ENCODE measurements at regions not wholly inside any gene's neighbourhood (a gene's known extent, or its start where the extent isn't known, plus 50 kb on each side); places are given as distances from the start of the nearest gene placed in this dataset.

DNA sequence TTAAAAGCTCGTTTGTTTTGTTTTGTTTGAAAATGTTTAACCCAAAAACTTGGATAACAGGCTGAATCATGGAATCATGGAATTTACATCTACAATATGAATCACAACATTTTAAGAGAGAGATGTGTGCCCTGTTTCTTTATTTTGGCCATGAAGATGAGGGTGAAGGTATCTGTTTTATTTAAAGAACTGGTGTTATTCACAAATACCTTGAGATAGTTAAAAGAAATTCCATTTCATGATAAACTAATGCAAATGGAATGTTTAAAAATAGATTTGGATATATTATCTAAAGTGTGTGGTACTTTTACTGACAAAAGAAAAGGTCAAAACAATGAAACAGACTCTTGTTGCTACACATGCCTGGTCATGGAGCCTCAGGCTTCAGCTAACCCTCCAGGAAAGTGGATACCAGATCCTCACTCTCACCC lies 486.0 kb upstream of the CFAP20DC start:
- Histone ChIP-seq H3K27ac (ENCODE audit: low read depth in 1 of 3, low read length in 2 of 3) (no peak overlapping the region), H3K36me3 (ENCODE audit: control insufficient read depth in 3 of 3, insufficient read depth in 2 of 3, low read depth in 1 of 3, low read length in 3 of 3) (no peaks in the 10 kb centered on the region), H3K4me1 (ENCODE audit: control insufficient read depth in 3 of 3, insufficient read depth in 2 of 3, low read depth in 1 of 3, low read length in 2 of 3) (no peaks in the 10 kb centered on the region), H3K9me3 (ENCODE audit: control insufficient read depth in 2 of 2, insufficient read depth in 1 of 2, low read depth in 1 of 2, low read length in 1 of 2) (no peaks in the 10 kb centered on the region), H3K4me3 (ENCODE audit: low read depth in 1 of 3, low read length in 3 of 3) (no peak overlapping the region), H3K27me3 (ENCODE audit: control insufficient read depth in 3 of 3, insufficient read depth in 3 of 3, low read length in 3 of 3) (no peaks in the 10 kb centered on the region)
- WGBS, 3 donors = 14 to 34% (median 16%) methylated on average over 1 of the region's 1 CpG
- FAIRE-seq (no peak), DNase-seq (no peak)

DNA sequence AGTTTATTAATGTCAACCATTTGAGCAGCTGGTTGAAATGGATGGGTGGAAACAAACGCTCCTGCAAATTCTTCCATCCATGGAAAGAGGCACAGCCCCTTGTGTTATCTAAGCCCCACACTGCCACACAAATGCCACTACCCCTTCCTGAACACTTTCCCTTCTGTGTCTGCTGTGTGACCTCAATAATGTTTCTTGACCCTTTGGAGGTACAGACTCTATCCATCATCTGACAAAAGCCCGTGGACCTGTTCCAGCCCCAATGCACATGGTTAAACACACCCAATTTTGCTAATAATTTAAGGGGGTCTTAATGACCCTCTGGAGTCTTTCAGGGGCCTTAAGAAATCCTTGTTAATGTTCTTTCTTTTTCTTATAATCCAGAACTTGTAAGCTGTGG lies 482.2 kb upstream of the CFAP20DC start:
- Histone ChIP-seq H3K4me3 (ENCODE audit: low read depth in 1 of 3, low read length in 3 of 3) (no peak overlapping the region), H3K27me3 (ENCODE audit: control insufficient read depth in 3 of 3, insufficient read depth in 3 of 3, low read length in 3 of 3) (peaks cover 0 to 3% (median 0%) of the 10 kb centered on the region in 3 donors), H3K36me3 (ENCODE audit: control insufficient read depth in 3 of 3, insufficient read depth in 2 of 3, low read depth in 1 of 3, low read length in 3 of 3) (no peaks in the 10 kb centered on the region), H3K9me3 (ENCODE audit: control insufficient read depth in 2 of 2, insufficient read depth in 1 of 2, low read depth in 1 of 2, low read length in 1 of 2) (no peaks in the 10 kb centered on the region), H3K4me1 (ENCODE audit: control insufficient read depth in 3 of 3, insufficient read depth in 2 of 3, low read depth in 1 of 3, low read length in 2 of 3) (no peaks in the 10 kb centered on the region), H3K27ac (ENCODE audit: low read depth in 1 of 3, low read length in 2 of 3) (no peak overlapping the region)
- FAIRE-seq = no peak
- WGBS, 3 donors = 68 to 87% (median 79%) methylated on average over 2 of the region's 2 CpGs
- no peak for DNase-seq

- 26 to 52% (median 33%) methylated on average over 3 of the region's 3 CpGs for WGBS, 3 donors
- Histone ChIP-seq H3K27ac (ENCODE audit: low read depth in 1 of 3, low read length in 2 of 3) (no peak overlapping the region), H3K4me3 (ENCODE audit: low read depth in 1 of 3, low read length in 3 of 3) (no peak overlapping the region), H3K36me3 (ENCODE audit: control insufficient read depth in 3 of 3, insufficient read depth in 2 of 3, low read depth in 1 of 3, low read length in 3 of 3) (no peaks in the 10 kb centered on the region), H3K27me3 (ENCODE audit: control insufficient read depth in 3 of 3, insufficient read depth in 3 of 3, low read length in 3 of 3) (peaks cover 0 to 3% (median 0%) of the 10 kb centered on the region in 3 donors), H3K4me1 (ENCODE audit: control insufficient read depth in 3 of 3, insufficient read depth in 2 of 3, low read depth in 1 of 3, low read length in 2 of 3) (no peaks in the 10 kb centered on the region), H3K9me3 (ENCODE audit: control insufficient read depth in 2 of 2, insufficient read depth in 1 of 2, low read depth in 1 of 2, low read length in 1 of 2) (no peaks in the 10 kb centered on the region)
- DNase-seq (no peak), FAIRE-seq (no peak)
Measured at GRCh38 chr3:59531066-59531745, 481.4 kb upstream of the CFAP20DC start.

DNA sequence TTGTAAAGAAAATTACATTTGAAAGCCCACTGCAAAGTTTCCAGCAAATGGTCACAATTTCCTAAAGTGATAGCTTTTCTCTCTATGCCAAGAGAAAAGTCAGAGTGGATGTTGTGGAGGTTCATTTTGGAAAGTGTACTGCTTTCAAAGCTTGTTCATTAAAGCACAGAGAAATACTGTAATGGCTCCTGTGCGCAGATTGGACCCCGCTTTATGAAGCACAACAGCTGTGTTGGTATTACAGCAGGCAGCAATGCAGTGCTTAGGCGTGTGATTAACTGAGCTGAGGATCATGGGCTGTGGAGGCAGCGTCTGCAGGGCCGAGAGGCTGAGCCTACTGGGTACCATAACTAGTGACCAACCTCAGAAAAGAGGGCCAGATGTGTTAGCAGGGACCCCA lies 478.4 kb upstream of the CFAP20DC start:
- no peak overlapping the region for H3K4me3 ChIP-seq (ENCODE audit: low read depth in 1 of 3, low read length in 3 of 3)
- no peaks in the 10 kb centered on the region for H3K4me1 ChIP-seq (ENCODE audit: control insufficient read depth in 3 of 3, insufficient read depth in 2 of 3, low read depth in 1 of 3, low read length in 2 of 3)
- no peak for FAIRE-seq
- DNase-seq = no peak
- 83 to 89% (median 86%) methylated on average over 5 of the region's 5 CpGs for WGBS, 3 donors
- H3K27me3 ChIP-seq (ENCODE audit: control insufficient read depth in 3 of 3, insufficient read depth in 3 of 3, low read length in 3 of 3) = peaks cover 0 to 8% (median 0%) of the 10 kb centered on the region in 3 donors
- no peak overlapping the region for H3K27ac ChIP-seq (ENCODE audit: low read depth in 1 of 3, low read length in 2 of 3)
- H3K9me3 ChIP-seq (ENCODE audit: control insufficient read depth in 2 of 2, insufficient read depth in 1 of 2, low read depth in 1 of 2, low read length in 1 of 2) = no peaks in the 10 kb centered on the region
- H3K36me3 ChIP-seq (ENCODE audit: control insufficient read depth in 3 of 3, insufficient read depth in 2 of 3, low read depth in 1 of 3, low read length in 3 of 3) = no peaks in the 10 kb centered on the region

- no peaks in the 10 kb centered on the region for H3K4me1 ChIP-seq (ENCODE audit: control insufficient read depth in 3 of 3, insufficient read depth in 2 of 3, low read depth in 1 of 3, low read length in 2 of 3)
- FAIRE-seq (no peak), DNase-seq (no peak)
- peaks cover 0 to 8% (median 0%) of the 10 kb centered on the region in 3 donors for H3K27me3 ChIP-seq (ENCODE audit: control insufficient read depth in 3 of 3, insufficient read depth in 3 of 3, low read length in 3 of 3)
- 56 to 71% (median 64%) methylated on average over 3 of the region's 3 CpGs for WGBS, 3 donors
- H3K4me3 ChIP-seq (ENCODE audit: low read depth in 1 of 3, low read length in 3 of 3) = no peak overlapping the region
- no peaks in the 10 kb centered on the region for H3K9me3 ChIP-seq (ENCODE audit: control insufficient read depth in 2 of 2, insufficient read depth in 1 of 2, low read depth in 1 of 2, low read length in 1 of 2)
- H3K27ac ChIP-seq (ENCODE audit: low read depth in 1 of 3, low read length in 2 of 3) = no peak overlapping the region
- H3K36me3 ChIP-seq (ENCODE audit: control insufficient read depth in 3 of 3, insufficient read depth in 2 of 3, low read depth in 1 of 3, low read length in 3 of 3) = no peaks in the 10 kb centered on the region
Measured at GRCh38 chr3:59527493-59527892, 477.7 kb upstream of the CFAP20DC start.

DNA sequence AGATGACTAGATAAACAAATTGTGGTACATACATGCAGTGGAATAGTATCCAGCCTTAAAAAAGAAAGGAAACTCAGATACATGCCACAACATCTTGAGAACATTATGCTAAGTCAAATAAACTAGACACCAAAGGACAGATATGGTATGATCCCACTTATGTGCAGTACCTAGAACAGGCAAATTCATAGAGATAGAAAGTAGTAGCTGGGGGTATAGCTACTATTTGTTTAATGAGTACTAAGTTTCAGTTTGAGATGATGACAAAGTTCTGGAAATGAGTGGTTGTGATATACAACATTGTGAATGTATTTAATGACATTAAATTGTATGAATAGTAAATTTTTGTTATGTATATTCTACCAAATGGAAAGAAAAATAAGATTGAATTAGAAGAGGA lies 477.2 kb upstream of the CFAP20DC start:
- H3K36me3 ChIP-seq (ENCODE audit: control insufficient read depth in 3 of 3, insufficient read depth in 2 of 3, low read depth in 1 of 3, low read length in 3 of 3) = no peaks in the 10 kb centered on the region
- H3K9me3 ChIP-seq (ENCODE audit: control insufficient read depth in 2 of 2, insufficient read depth in 1 of 2, low read depth in 1 of 2, low read length in 1 of 2) = no peaks in the 10 kb centered on the region
- DNase-seq (no peak), FAIRE-seq (no peak)
- no peak overlapping the region for H3K27ac ChIP-seq (ENCODE audit: low read depth in 1 of 3, low read length in 2 of 3)
- no peaks in the 10 kb centered on the region for H3K4me1 ChIP-seq (ENCODE audit: control insufficient read depth in 3 of 3, insufficient read depth in 2 of 3, low read depth in 1 of 3, low read length in 2 of 3)
- peaks cover 0 to 8% (median 0%) of the 10 kb centered on the region in 3 donors for H3K27me3 ChIP-seq (ENCODE audit: control insufficient read depth in 3 of 3, insufficient read depth in 3 of 3, low read length in 3 of 3)
- no peak overlapping the region for H3K4me3 ChIP-seq (ENCODE audit: low read depth in 1 of 3, low read length in 3 of 3)

DNA sequence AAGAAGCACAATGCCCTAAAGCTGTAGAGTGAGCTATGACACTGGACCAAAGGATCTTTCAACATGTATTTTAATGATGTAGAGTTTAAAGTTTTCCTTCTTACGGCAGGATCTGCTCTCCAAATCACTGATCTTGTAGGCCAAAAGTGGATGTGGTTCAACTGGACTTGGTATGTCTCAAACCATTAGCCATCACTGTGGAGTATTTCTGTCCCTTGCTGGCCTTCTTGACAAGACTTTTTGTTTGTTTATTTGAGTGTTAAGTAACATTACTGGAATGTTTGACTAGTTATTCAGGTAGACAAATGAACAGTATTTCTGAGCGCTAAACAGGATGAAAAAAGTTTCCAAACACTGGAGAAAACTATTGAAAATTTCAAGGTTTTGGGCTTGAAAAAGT lies 472.7 kb upstream of the CFAP20DC start:
- no peak for DNase-seq
- FAIRE-seq = no peak
- H3K27ac ChIP-seq (ENCODE audit: low read depth in 1 of 3, low read length in 2 of 3) = no peak overlapping the region
- no peaks in the 10 kb centered on the region for H3K4me1 ChIP-seq (ENCODE audit: control insufficient read depth in 3 of 3, insufficient read depth in 2 of 3, low read depth in 1 of 3, low read length in 2 of 3)
- 85 to 91% (median 89%) methylated on average over 2 of the region's 2 CpGs for WGBS, 3 donors
- peaks cover 0 to 5% (median 0%) of the 10 kb centered on the region in 3 donors for H3K27me3 ChIP-seq (ENCODE audit: control insufficient read depth in 3 of 3, insufficient read depth in 3 of 3, low read length in 3 of 3)
- no peaks in the 10 kb centered on the region for H3K36me3 ChIP-seq (ENCODE audit: control insufficient read depth in 3 of 3, insufficient read depth in 2 of 3, low read depth in 1 of 3, low read length in 3 of 3)
- H3K4me3 ChIP-seq (ENCODE audit: low read depth in 1 of 3, low read length in 3 of 3) = no peak overlapping the region
- H3K9me3 ChIP-seq (ENCODE audit: control insufficient read depth in 2 of 2, insufficient read depth in 1 of 2, low read depth in 1 of 2, low read length in 1 of 2) = no peaks in the 10 kb centered on the region

DNA sequence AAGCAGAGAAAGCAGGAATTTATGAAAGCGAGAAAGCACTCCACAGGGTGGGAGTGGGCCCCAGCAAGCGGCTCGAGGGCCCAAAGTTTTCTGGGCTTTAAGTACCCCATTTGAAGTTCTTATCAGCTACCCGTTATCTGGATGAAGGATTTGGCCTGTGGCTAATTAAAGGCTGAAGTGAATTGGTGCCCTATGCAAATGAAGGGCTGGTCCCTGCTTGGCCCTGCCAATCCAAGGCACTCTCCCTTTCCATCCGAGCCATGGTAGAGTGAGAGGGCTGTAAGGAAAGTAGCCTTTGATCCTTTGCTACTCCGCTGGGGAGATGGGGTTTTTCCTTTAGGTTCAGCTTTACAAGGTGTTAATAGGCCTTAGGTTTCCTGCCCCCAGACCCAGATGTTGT lies 469.3 kb upstream of the CFAP20DC start:
- DNase-seq (no peak), FAIRE-seq (no peak)
- H3K4me1 ChIP-seq (ENCODE audit: control insufficient read depth in 3 of 3, insufficient read depth in 2 of 3, low read depth in 1 of 3, low read length in 2 of 3) = no peaks in the 10 kb centered on the region
- H3K36me3 ChIP-seq (ENCODE audit: control insufficient read depth in 3 of 3, insufficient read depth in 2 of 3, low read depth in 1 of 3, low read length in 3 of 3) = no peaks in the 10 kb centered on the region
- no peaks in the 10 kb centered on the region for H3K9me3 ChIP-seq (ENCODE audit: control insufficient read depth in 2 of 2, insufficient read depth in 1 of 2, low read depth in 1 of 2, low read length in 1 of 2)
- no peak overlapping the region for H3K4me3 ChIP-seq (ENCODE audit: low read depth in 1 of 3, low read length in 3 of 3)
- H3K27me3 ChIP-seq (ENCODE audit: control insufficient read depth in 3 of 3, insufficient read depth in 3 of 3, low read length in 3 of 3) = peaks cover 0 to 4% (median 0%) of the 10 kb centered on the region in 3 donors
- 59 to 80% (median 61%) methylated on average over 6 of the region's 6 CpGs for WGBS, 3 donors
- H3K27ac ChIP-seq (ENCODE audit: low read depth in 1 of 3, low read length in 2 of 3) = no peak overlapping the region

Data from small intestine (tissue), 7 donors.